Heart right ventricle (tissue), 16 donors: ENCODE measurements at regions not wholly inside any gene's neighbourhood (a gene's known extent, or its start where the extent isn't known, plus 50 kb on each side); places are given as distances from the start of the nearest gene placed in this dataset.

Experiments
- ATAC-seq, 8 donors: fragments of 200-7000 bp; cut with Tn5 transposase; one replicate each; pipeline ENCODE4 v1.9.1; 2020; ENCODE audit warnings: mild to moderate bottlenecking in 8 of 8, moderate library complexity in 8 of 8, moderate number of reproducible peaks in 1 of 8
- DNase-seq, 2 donors: peaks; one replicate each; pipeline ENCODE4 v3.0.0-alpha.2; 2020
- H3K27ac ChIP-seq, 10 donors: fragments of 200-600 bp; sonication (generic) in 2 of 10; one replicate each; pipeline versions ENCODE4 v1.5.0 to v1.8.0; 2020 to 2022; ENCODE audit warnings: mild to moderate bottlenecking in 3 of 10
- H3K27me3 ChIP-seq, 7 donors: fragments of 200-600 bp; one replicate each; pipeline ENCODE4 v1.8.0; 2021 to 2022; ENCODE audit warnings: mild to moderate bottlenecking in 2 of 7
- H3K36me3 ChIP-seq, 9 donors: fragments of 200-600 bp; sonication (generic) in 1 of 9; one replicate each; pipeline versions ENCODE4 v1.5.0 to v1.8.0; 2020 to 2022; ENCODE audit warnings: mild to moderate bottlenecking in 2 of 9
- H3K4me1 ChIP-seq, 9 donors: fragments of 200-600 bp; sonication (generic) in 1 of 9; one replicate each; pipeline versions ENCODE4 v1.5.0 to v1.8.0; 2020 to 2022; ENCODE audit warnings: mild to moderate bottlenecking in 4 of 9
- H3K4me3 ChIP-seq, 10 donors: fragments of 200-600 bp; sonication (generic) in 2 of 10; one replicate each; pipeline versions ENCODE4 v1.5.0 to v1.8.0; 2020 to 2022; ENCODE audit warnings: mild to moderate bottlenecking in 7 of 10, moderate library complexity in 2 of 10
- H3K9me3 ChIP-seq, 11 donors: fragments of 200-600 bp in 10 of 11; sonication (generic) in 2 of 11; one replicate each; pipeline versions ENCODE4 v1.5.0 to v1.8.0; 2013 to 2022; ENCODE audit warnings: mild to moderate bottlenecking in 2 of 11, control low read depth in 1 of 11, moderate library complexity in 1 of 11
- WGBS, 2 donors: extraction: QIAGEN DNeasy Blood & Tissue Kit; methylation state at CpG; one replicate each; pipeline ENCODE4 v1.1.7; 2013; ENCODE audit warnings: inconsistent platforms in 1 of 2; 5-methylcytosine and 5-hydroxymethylcytosine counted together
- intact Hi-C, 10 donors: fragments of 100-400 bp; cut with DNase I; formaldehyde crosslinking; loops; one replicate each; pipeline versions ENCODE4 v1.11.1 to v1.14.2; 2022
- TF ChIP-seq, protein P1 (sequence below), 9 donors: fragments of 200-600 bp; sonication (generic) in 2 of 9; IDR thresholded peaks; one replicate each; pipeline versions ENCODE4 v1.5.0 to v1.8.0; 2021 to 2022; ENCODE audit warnings: antibody characterized with exemption in 9 of 9, mild to moderate bottlenecking in 5 of 9, moderate library complexity in 1 of 9
- donor health status: Arrhythmogenic right ventricular cardiomyopathy.
- donor health status: ischemic (EF 13 %, LVEDD 7.1; RV severe dilation, severe dysfunction).
- donor health status: healthy with polysubstance abuse.
- donor health status: DM: no; HTN: yes; CAD: no.
- donor health status: DM: no; HTN: no; CAD: no.
- donor health status: ischemic (EF 25% LVEDD 6.9; RV normal size, moderate dysfunction).
- donor health status: ischemic (EF 25% LVEDD 5.7; RV mildly dilated, moderate dysfunction).
- donor health status: healthy.
- donor health status: DM: yes; HTN: yes; CAD: no.
- donor health status: Ischemic cardiomyopathy.
- donor health status: ischemic (EF 35%, LVEDD 5.7; RV mildly dilated, moderate dysfunction).
- donor health status: nonischemic (EF 11% LVEDD 7.7; RV severe dilation, severe dysfunction).
- donor health status: DM: yes; HTN: yes; CAD: no.
- donor health status: PGD.
- donor health status: ischemic (EF 29% LVEDD 5.4; RV normal size, mild dysfunction).
- donor health status: nonischemic (EF 23%, LVEDD 6.1; RV moderate dilation, normal function).

DNA sequence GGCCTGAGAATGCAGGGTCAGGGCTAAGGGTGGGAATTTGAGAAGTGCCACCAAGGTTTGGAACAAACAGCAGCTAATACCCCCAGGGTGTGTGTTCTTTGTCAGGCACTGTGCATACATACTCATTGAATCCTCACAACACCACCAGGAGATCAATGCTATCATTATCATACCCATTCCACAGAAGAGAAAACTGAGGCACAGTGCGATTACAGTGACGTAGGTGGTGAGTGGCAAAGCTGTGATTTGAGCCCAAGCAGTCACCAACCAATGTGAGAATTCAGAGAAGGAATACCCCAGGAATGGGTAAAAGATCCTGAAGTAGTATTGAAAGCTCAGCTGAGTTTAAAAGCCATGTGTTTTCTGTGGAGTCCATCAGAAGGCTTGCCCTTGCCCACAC is 281.6 kb upstream of the MGAT5 start:
- H3K4me3 ChIP-seq = no peak overlapping the region

DNA sequence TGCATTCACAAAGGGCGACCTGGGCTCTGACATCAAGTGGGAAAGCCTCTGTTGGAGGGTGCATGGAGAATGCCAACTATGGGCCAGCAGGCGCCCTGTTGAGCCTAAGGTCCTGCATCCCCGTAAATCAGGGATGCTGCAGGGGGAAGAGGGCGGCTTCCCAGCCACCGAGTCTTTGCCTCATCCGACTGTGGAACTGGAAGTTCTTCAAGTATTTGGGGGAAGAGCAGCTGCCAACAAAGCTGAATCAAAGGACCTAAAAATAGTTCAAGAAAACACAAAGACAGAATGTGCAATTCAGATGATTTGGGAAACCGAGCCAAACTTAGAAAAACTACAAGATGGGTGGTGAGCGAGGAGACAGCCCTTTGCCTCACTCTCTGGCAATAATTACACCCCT is 281.1 kb upstream of the MGAT5 start:
- ATAC-seq (peak in 5 of 8 donors; percentile 29 to 73 (median 45)), DNase-seq (no peak)
- Histone ChIP-seq H3K27ac (peak overlapping the region in 1 of 10 donors; percentile 39), H3K9me3 (no peaks in the 10 kb centered on the region), H3K36me3 (no peaks in the 10 kb centered on the region), H3K4me1 (peaks cover 0 to 49% (median 13%) of the 10 kb centered on the region in 9 donors), H3K4me3 (no peak overlapping the region), H3K27me3 (no peaks in the 10 kb centered on the region)
- TF ChIP-seq, protein P1, sequence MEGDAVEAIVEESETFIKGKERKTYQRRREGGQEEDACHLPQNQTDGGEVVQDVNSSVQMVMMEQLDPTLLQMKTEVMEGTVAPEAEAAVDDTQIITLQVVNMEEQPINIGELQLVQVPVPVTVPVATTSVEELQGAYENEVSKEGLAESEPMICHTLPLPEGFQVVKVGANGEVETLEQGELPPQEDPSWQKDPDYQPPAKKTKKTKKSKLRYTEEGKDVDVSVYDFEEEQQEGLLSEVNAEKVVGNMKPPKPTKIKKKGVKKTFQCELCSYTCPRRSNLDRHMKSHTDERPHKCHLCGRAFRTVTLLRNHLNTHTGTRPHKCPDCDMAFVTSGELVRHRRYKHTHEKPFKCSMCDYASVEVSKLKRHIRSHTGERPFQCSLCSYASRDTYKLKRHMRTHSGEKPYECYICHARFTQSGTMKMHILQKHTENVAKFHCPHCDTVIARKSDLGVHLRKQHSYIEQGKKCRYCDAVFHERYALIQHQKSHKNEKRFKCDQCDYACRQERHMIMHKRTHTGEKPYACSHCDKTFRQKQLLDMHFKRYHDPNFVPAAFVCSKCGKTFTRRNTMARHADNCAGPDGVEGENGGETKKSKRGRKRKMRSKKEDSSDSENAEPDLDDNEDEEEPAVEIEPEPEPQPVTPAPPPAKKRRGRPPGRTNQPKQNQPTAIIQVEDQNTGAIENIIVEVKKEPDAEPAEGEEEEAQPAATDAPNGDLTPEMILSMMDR (IDR thresholded peaks at IDR 0.05) = no peak
- WGBS, 2 donors = 39 to 42% methylated on average over 8 of the region's 8 CpGs
- intact Hi-C loops = loop anchor here in 1 of 10 donors (10.0 kb wide), 1 partner anchor 462 kb away; no protein-coding TSS in a partner anchor

More for the DNA sequence above, 281.6 kb upstream of the MGAT5 start:
- H3K4me1 ChIP-seq = peaks cover 0 to 49% (median 12%) of the 10 kb centered on the region in 9 donors
- H3K27me3 ChIP-seq = no peaks in the 10 kb centered on the region
- DNase-seq (no peak), ATAC-seq (no peak)
- no peaks in the 10 kb centered on the region for H3K9me3 ChIP-seq
- H3K36me3 ChIP-seq = no peaks in the 10 kb centered on the region
- TF ChIP-seq, protein P1 (IDR thresholded peaks at IDR 0.05) = no peak
- intact Hi-C loops = loop anchor here in 1 of 10 donors (10.0 kb wide), 1 partner anchor 463 kb away; no protein-coding TSS in a partner anchor
- WGBS, 2 donors = 93 to 97% methylated on average over 2 of the region's 2 CpGs
- H3K27ac ChIP-seq = no peak overlapping the region

DNA sequence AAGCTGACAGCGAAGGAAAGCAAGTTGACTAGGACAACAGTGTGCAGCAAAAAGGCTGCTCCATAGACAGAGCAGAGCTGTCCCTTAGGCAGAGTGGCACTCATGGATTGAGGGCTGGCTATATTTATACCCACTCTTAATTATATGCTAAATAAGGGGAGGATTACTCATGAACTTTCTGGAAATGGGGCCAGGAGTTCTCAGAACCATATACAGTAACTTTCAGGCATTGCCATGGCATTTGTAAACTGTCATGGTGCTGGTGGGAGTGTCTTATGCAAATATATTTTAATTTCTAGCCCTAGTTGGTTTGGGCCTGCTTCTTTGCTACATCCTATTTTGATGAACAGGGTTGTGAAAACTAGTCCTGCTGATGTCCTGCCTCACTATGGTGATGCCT is 279.5 kb upstream of the MGAT5 start:
- Histone ChIP-seq H3K4me1 (peaks cover 0 to 43% (median 13%) of the 10 kb centered on the region in 9 donors), H3K4me3 (no peak overlapping the region), H3K27me3 (no peaks in the 10 kb centered on the region), H3K36me3 (no peaks in the 10 kb centered on the region), H3K9me3 (no peaks in the 10 kb centered on the region), H3K27ac (peak overlapping the region in 1 of 10 donors; percentile 13)
- ATAC-seq (peak in 4 of 8 donors; percentile 14 to 45 (median 39)), DNase-seq (no peak)
- TF ChIP-seq, protein P1 (IDR thresholded peaks at IDR 0.05) = no peak
- 97 to 98% methylated on average over 1 of the region's 1 CpG for WGBS, 2 donors
- intact Hi-C loops = loop anchor here in 1 of 10 donors (10.0 kb wide), 1 partner anchor 460 kb away; no protein-coding TSS in a partner anchor

DNA sequence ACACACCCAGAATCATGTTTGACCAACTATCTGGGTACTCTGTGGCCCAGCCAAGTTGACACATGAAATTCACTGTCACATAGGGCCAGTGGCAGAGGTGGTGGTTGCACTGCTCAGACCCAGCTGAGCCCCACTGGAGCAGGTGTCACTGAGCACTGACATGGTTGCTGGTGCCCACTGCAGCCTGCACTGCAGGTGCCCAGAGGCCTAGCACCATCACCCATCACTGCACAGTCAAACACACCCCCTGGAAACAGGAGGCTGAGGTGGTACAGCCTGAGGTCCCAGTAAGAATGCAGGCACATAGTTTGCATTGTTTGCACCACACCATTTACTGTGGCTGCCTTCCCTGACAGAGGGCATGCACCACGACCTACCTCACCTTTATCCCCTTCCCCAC is 278.7 kb upstream of the MGAT5 start:
- TF ChIP-seq, protein P1 (IDR thresholded peaks at IDR 0.05) = no peak
- Histone ChIP-seq H3K27me3 (no peaks in the 10 kb centered on the region), H3K36me3 (no peaks in the 10 kb centered on the region), H3K4me3 (no peak overlapping the region), H3K4me1 (peaks cover 0 to 43% (median 13%) of the 10 kb centered on the region in 9 donors), H3K9me3 (no peaks in the 10 kb centered on the region), H3K27ac (no peak overlapping the region)
- intact Hi-C loops = loop anchor here in 1 of 10 donors (10.0 kb wide), 1 partner anchor 460 kb away; no protein-coding TSS in a partner anchor
- ATAC-seq (peak in 1 of 8 donors; percentile 42), DNase-seq (no peak)
- 3 to 9% methylated on average over 1 of the region's 1 CpG for WGBS, 2 donors
